K562 (cell line): ENCODE measurements at regions not wholly inside any gene's neighbourhood (a gene's known extent, or its start where the extent isn't known, plus 50 kb on each side); places are given as distances from the start of the nearest gene placed in this dataset.
"Not testable (repeated sequence)": the region's sequence is repeated elsewhere in the genome, so short reads cannot be mapped to it uniquely, and the experiment has no call there.

Experiments
- ATAC-seq: fragments of 200-7000 bp; cut with Tn5 transposase; 3 replicates; pipeline ENCODE4 v1.9.1; 2020; ENCODE audit warnings: moderate library complexity
- BruUV-seq: library from RNA; stranded (reverse); fragments of 400-500 nt; replicated peaks from 2 replicates; lab custom pipeline; 2021; lab: Mats Ljungman, UMichigan
- CTCF ChIA-PET: fragments of 300-600 bp; formaldehyde crosslinking; extraction: SDS; loops from one replicate; lab custom pipeline; 2021; ENCODE audit warnings: low intra/inter-chr PET ratio; lab: Yijun Ruan, JAX
- POLR2A ChIA-PET: fragments of 300-600, 350-650 bp; sonication (Branson Sonifier 250); formaldehyde crosslinking; extraction: SDS; loops from one replicate; lab custom pipeline; 2021; ENCODE audit warnings: antibody characterized with exemption, inconsistent platforms; lab: Yijun Ruan, JAX
- DNase-seq, 4 experiments: peaks; one replicate each; pipeline versions ENCODE4 v3.0.0 to v3.0.0-alpha.2; 2011 to 2018; ENCODE audit warnings: low spot score in 3 of 4, mixed read lengths in 3 of 4; ENCODE audit errors: extremely low read depth in 1 of 4
- FAIRE-seq: peaks from 2 replicates; lab custom pipeline; 2011; peaks lifted over from hg19 to GRCh38; lab: Jason Lieb, UNC
- H2AFZ ChIP-seq: 2 replicates; pipeline ENCODE4 v1.6.0; 2011; ENCODE audit warnings: low read depth, low read length, control low read depth, inconsistent platforms
- H3K27ac ChIP-seq: fragments of 200-600 bp; 3 replicates; pipeline ENCODE4 v1.8.0; 2011; ENCODE audit warnings: low read depth, mild to moderate bottlenecking, control low read depth, inconsistent platforms, low read length, moderate library complexity, mixed read lengths; ENCODE audit errors: extremely low read depth
- H3K27me3 ChIP-seq, 2 experiments: fragments of 300-600 bp in 1 of 2; 2 replicates in 1 of 2; 3 replicates in 1 of 2; pipeline versions ENCODE4 v1.6.0 to v1.8.0; 2011; ENCODE audit warnings: inconsistent platforms in 2 of 2, low read length in 2 of 2, mild to moderate bottlenecking in 1 of 2, mixed read lengths in 1 of 2, moderate library complexity in 1 of 2; ENCODE audit not compliant: control insufficient read depth in 2 of 2, insufficient read depth in 2 of 2
- H3K36me3 ChIP-seq: fragments of 300-600 bp; 3 replicates; pipeline ENCODE4 v1.8.0; 2011; ENCODE audit warnings: mild to moderate bottlenecking, low read length, inconsistent platforms; ENCODE audit not compliant: control insufficient read depth, insufficient read depth
- H3K4me1 ChIP-seq, 2 experiments: fragments of 200-600 bp in 1 of 2; replicated peaks in 1 of 2; 2 replicates in 1 of 2; 3 replicates in 1 of 2; pipeline versions ENCODE4 v1.5.1 to v1.8.0; 2011; ENCODE audit warnings: inconsistent platforms in 2 of 2, low read length in 2 of 2, mild to moderate bottlenecking in 1 of 2, mixed read lengths in 1 of 2, moderate library complexity in 1 of 2; ENCODE audit not compliant: control insufficient read depth in 2 of 2, insufficient read depth in 2 of 2
- H3K4me2 ChIP-seq: 2 replicates; pipeline ENCODE4 v1.6.1; 2011; ENCODE audit warnings: low read length, control low read depth, inconsistent platforms, mixed read lengths; ENCODE audit not compliant: insufficient read depth
- H3K4me3 ChIP-seq: fragments of 200-600 bp; sonication (generic), shearing (Covaris generic); 2 replicates; pipeline ENCODE4 v1.5.1; 2016; ENCODE audit warnings: control low read depth, inconsistent platforms
- H3K79me2 ChIP-seq: fragments of 200-600 bp; 3 replicates; pipeline ENCODE4 v1.8.0; 2011; ENCODE audit warnings: low read length, inconsistent platforms; ENCODE audit not compliant: control insufficient read depth, insufficient read depth
- H3K9ac ChIP-seq, 2 experiments: 2 replicates each; pipeline versions ENCODE4 v1.6.0 to v1.6.1; 2011; ENCODE audit warnings: low read depth in 2 of 2, low read length in 2 of 2, control low read depth in 1 of 2, inconsistent platforms in 1 of 2, mild to moderate bottlenecking in 1 of 2, mixed read lengths in 1 of 2; ENCODE audit not compliant: insufficient read depth in 1 of 2
- H3K9me1 ChIP-seq: one replicate; pipeline ENCODE4 v1.6.0; 2011; ENCODE audit warnings: inconsistent platforms, mild to moderate bottlenecking, low read length, moderate library complexity; ENCODE audit not compliant: control insufficient read depth, insufficient read depth
- H3K9me3 ChIP-seq: replicated peaks from 2 replicates; pipeline ENCODE4 v1.5.1; 2011; ENCODE audit warnings: low read depth, low read length, inconsistent platforms; ENCODE audit not compliant: control insufficient read depth, insufficient read depth
- H4K20me1 ChIP-seq: replicated peaks from 2 replicates; pipeline ENCODE4 v1.6.1; 2011; ENCODE audit warnings: low read length, inconsistent platforms, mixed read lengths; ENCODE audit not compliant: control insufficient read depth, insufficient read depth
- C11orf30 ChIP-seq: fragments of 450-650 bp; IDR thresholded peaks from 2 replicates; pipeline ENCODE4 v1.6.1; 2016; ENCODE audit warnings: low read depth, mild to moderate bottlenecking
- MAFG ChIP-seq: fragments of 450-650 bp; conservative IDR thresholded peaks from 2 replicates; pipeline ENCODE4 v1.6.1; 2016; ENCODE audit warnings: missing genetic modification characterization, missing compliant biosample characterization
- ZNF316 ChIP-seq: fragments of 450-650 bp; IDR thresholded peaks from 2 replicates; pipeline ENCODE4 v1.6.1; 2016
- WGBS: fragments of 100-300 bp; shearing (Covaris generic); methylation state at CpG from one replicate; pipeline ENCODE4 v1.1.6; 2016; ENCODE audit warnings: low coverage, mixed read lengths; ENCODE audit not compliant: insufficient coverage; ENCODE audit errors: missing lambda C conversion rate; 5-methylcytosine and 5-hydroxymethylcytosine counted together
- in situ Hi-C: fragments of 300-500 bp; cut with MboI; formaldehyde crosslinking; loops from 4 replicates; pipeline ENCODE4 v1.15.0; 2018; ENCODE audit warnings: inconsistent platforms, mixed read lengths
- intact Hi-C: fragments of 100-400 bp; cut with micrococcal nuclease; formaldehyde crosslinking; loops from 2 replicates; pipeline ENCODE4 v1.14.2; 2022
- small RNA-seq: library from RNA; depleted of rRNA; stranded (forward); fragments of <200 nt; gene quantifications from one replicate; pipeline ENCODE3, GENCODE V24; 2014

DNA sequence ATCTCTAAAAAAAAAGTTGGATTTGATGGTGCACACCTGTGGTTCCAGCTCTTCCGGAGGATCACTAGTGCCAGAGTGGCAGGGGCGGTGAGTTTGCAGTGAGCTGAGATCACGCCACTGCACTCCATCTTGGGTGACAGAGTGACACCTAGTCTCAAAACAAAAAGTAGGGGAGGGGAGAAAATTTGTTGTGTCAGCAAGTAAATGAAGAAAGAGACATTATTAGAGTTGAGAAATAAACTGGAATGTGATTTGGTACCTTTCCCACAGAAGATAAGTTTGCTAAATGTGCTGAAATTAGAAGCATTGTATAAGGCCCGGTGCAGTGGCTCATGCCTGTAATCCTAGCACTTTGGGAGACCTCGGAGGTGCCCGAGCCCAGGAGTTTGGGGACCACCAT lies 54.0 kb upstream of the PPIAL4F start:
- H3K9me1 ChIP-seq, H3K4me1 ChIP-seq, POLR2A ChIA-PET, H3K9ac ChIP-seq, CTCF ChIA-PET, intact Hi-C loops, H3K9me3 ChIP-seq, DNase-seq, H3K4me3 ChIP-seq, H3K4me2 ChIP-seq, H4K20me1 ChIP-seq, BruUV-seq, H2AFZ ChIP-seq, in situ Hi-C loops, H3K79me2 ChIP-seq, FAIRE-seq, ATAC-seq, H3K27me3 ChIP-seq: not testable (repeated sequence)
- 64% methylated on average over 5 of the region's 6 CpGs for WGBS
- peak; percentile 60; the same call in 1 of the 2 replicates for TF ChIP-seq C11orf30
- peak; percentile 74 for TF ChIP-seq ZNF316
- peak; percentile 40 for TF ChIP-seq MAFG (tag)
- TF ChIP-seq, all 486 proteins: peak for 3; not testable (repeated sequence) for 483
- H3K27ac ChIP-seq, H3K36me3 ChIP-seq: not testable (repeated sequence)

DNA sequence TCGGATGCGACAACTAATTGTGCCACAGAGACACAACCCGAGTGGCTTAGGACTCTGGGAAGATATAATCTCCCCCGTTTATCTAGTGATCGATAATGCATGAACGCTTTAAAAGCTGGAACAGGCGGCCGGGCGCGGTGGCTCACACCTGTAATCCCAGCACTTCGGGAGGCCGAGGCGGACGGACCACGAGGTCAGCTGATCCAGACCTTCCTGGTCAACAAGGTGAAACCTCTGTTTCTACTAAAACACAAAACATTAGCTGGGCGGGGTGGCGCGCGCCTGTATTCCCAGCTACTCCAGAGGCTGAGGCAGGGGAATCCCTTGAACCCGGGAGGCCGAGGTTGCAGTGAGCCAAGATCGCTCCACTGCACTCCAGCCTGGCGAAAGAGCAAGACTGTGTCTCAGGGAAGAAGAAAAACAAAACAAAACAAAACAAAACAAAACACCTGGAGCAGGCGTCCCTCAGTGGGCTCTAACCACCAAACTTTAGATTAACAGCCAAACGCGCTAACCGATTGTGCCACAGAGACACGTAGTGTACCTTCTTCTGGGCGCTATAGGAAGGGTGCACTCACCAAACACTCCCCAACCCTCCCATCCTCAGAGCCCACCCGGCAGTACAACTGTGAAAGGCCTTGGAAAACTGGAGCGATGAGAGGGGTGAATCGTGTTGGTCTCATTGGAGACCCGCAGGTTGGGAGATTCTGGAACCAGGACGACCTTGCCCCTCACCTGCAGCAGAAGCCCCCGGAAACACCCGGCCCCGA lies 53.3 kb upstream of the PPIAL4F start:
- H3K36me3 ChIP-seq, intact Hi-C loops, in situ Hi-C loops, H3K9me1 ChIP-seq, H3K9ac ChIP-seq, H3K4me2 ChIP-seq, DNase-seq, H2AFZ ChIP-seq, H3K27ac ChIP-seq, FAIRE-seq, POLR2A ChIA-PET, H3K27me3 ChIP-seq, BruUV-seq, ATAC-seq, H3K4me1 ChIP-seq, CTCF ChIA-PET, H3K79me2 ChIP-seq, H3K9me3 ChIP-seq, H3K4me3 ChIP-seq, H4K20me1 ChIP-seq: not testable (repeated sequence)
- 65% methylated on average over 29 of the region's 37 CpGs for WGBS

Small RNA genes in the stretch of these regions (small RNA-seq; reads per million reads assigned to genes)
- gene RF00003 = 10.7 reads per million, percentile 95 among the genes with 10 or more reads in this experiment
